HFFc6 (cell line): ENCODE measurements at regions not wholly inside any gene's neighbourhood (a gene's known extent, or its start where the extent isn't known, plus 50 kb on each side); places are given as distances from the start of the nearest gene placed in this dataset.
A peak's percentile ranks its signal among the peaks of the same experiment; 100 is the strongest.

Source experiments
- DNase-seq: peaks from one replicate; pipeline ENCODE4 v3.0.0-alpha.2; 2018
- H3K27ac Mint-ChIP-seq: 2 replicates; pipeline ENCODE4 v1.8.0; 2020; ENCODE audit warnings: mild to moderate bottlenecking, mixed read lengths
- H3K27me3 Mint-ChIP-seq: 2 replicates; pipeline ENCODE4 v1.8.0; 2021; ENCODE audit warnings: mild to moderate bottlenecking, moderate library complexity, mixed read lengths; ENCODE audit not compliant: insufficient read depth
- H3K36me3 Mint-ChIP-seq: 2 replicates; pipeline ENCODE4 v1.8.0; 2021; ENCODE audit warnings: low read depth, mixed read lengths
- H3K4me1 Mint-ChIP-seq: 2 replicates; pipeline ENCODE4 v1.8.0; 2020; ENCODE audit warnings: low read depth, mixed read lengths
- H3K4me3 Mint-ChIP-seq: 2 replicates; pipeline ENCODE4 v1.8.0; 2020; ENCODE audit warnings: mild to moderate bottlenecking, moderate library complexity, mixed read lengths
- H3K9me3 Mint-ChIP-seq: 2 replicates; pipeline ENCODE4 v1.8.0; 2020; ENCODE audit warnings: mild to moderate bottlenecking, mixed read lengths
- CTCF ChIP-seq: fragments of 200-600 bp; sonication (generic); IDR thresholded peaks from 2 replicates; pipeline ENCODE4 v1.5.0; 2021; ENCODE audit warnings: antibody characterized with exemption, mild to moderate bottlenecking

- Mint-ChIP-seq H3K4me3 (no peak overlapping the region), H3K4me1 (no peaks in the 10 kb centered on the region), H3K27ac (no peak overlapping the region), H3K27me3 (peaks cover 6% of the 10 kb centered on the region; the same call in 1 of the 2 replicates), H3K9me3 (no peaks in the 10 kb centered on the region), H3K36me3 (no peaks in the 10 kb centered on the region)
- no peak for DNase-seq
- TF ChIP-seq CTCF, result no peak
Observed at GRCh38 chr18:45349467-45349866, 265.8 kb upstream of the SLC14A2 start.

GRCh38 chr18:45350404-45351156 is 264.7 kb upstream of the SLC14A2 start:
- Mint-ChIP-seq H3K36me3 (no peaks in the 10 kb centered on the region), H3K4me1 (no peaks in the 10 kb centered on the region), H3K9me3 (no peaks in the 10 kb centered on the region), H3K27me3 (peaks cover 6% of the 10 kb centered on the region; the same call in 1 of the 2 replicates), H3K27ac (no peak overlapping the region), H3K4me3 (no peak overlapping the region)
- no peak for TF ChIP-seq CTCF
- no peak for DNase-seq

- Mint-ChIP-seq H3K9me3 (no peaks in the 10 kb centered on the region), H3K36me3 (no peaks in the 10 kb centered on the region), H3K27ac (no peak overlapping the region), H3K27me3 (peaks cover 6% of the 10 kb centered on the region; the same call in 1 of the 2 replicates), H3K4me3 (no peak overlapping the region), H3K4me1 (no peaks in the 10 kb centered on the region)
- no peak for TF ChIP-seq CTCF
- DNase-seq, result no peak
Observed at GRCh38 chr18:45352874-45353273, 262.4 kb upstream of the SLC14A2 start.

GRCh38 chr18:45353530-45353929 is 261.7 kb upstream of the SLC14A2 start:
- no peak for DNase-seq
- H3K27me3 Mint-ChIP-seq, result peaks cover 6% of the 10 kb centered on the region; the same call in 1 of the 2 replicates
- H3K27ac Mint-ChIP-seq, result no peak overlapping the region
- no peak overlapping the region for H3K4me3 Mint-ChIP-seq
- no peaks in the 10 kb centered on the region for H3K4me1 Mint-ChIP-seq
- no peak for TF ChIP-seq CTCF
- H3K36me3 Mint-ChIP-seq, result no peaks in the 10 kb centered on the region
- H3K9me3 Mint-ChIP-seq, result no peaks in the 10 kb centered on the region

GRCh38 chr18:45355944-45356520 is 259.2 kb upstream of the SLC14A2 start:
- no peaks in the 10 kb centered on the region for H3K9me3 Mint-ChIP-seq
- peak; percentile 15; the same call in 1 of the 2 replicates for TF ChIP-seq CTCF
- no peak overlapping the region for H3K27ac Mint-ChIP-seq
- no peaks in the 10 kb centered on the region for H3K36me3 Mint-ChIP-seq
- no peaks in the 10 kb centered on the region for H3K4me1 Mint-ChIP-seq
- H3K4me3 Mint-ChIP-seq, result no peak overlapping the region
- H3K27me3 Mint-ChIP-seq, result peaks cover 4% of the 10 kb centered on the region; the same call in 1 of the 2 replicates
- DNase-seq, result no peak
